Epithelial cell of proximal tubule (primary cell): ENCODE measurements at regions not wholly inside any gene's neighbourhood (a gene's known extent, or its start where the extent isn't known, plus 50 kb on each side); places are given as distances from the start of the nearest gene placed in this dataset.

Experiments
- DNase-seq: peaks from one replicate; pipeline ENCODE4 v3.0.0-alpha.2; 2011; ENCODE audit warnings: low read depth
- H3K4me3 ChIP-seq: 2 replicates; pipeline ENCODE4 v1.5.1; 2011; ENCODE audit warnings: low read depth, mild to moderate bottlenecking, low read length
- TF ChIP-seq, protein P1 (sequence below): conservative IDR thresholded peaks from 2 replicates; pipeline ENCODE4 v1.5.1; 2012; ENCODE audit warnings: low read depth, mild to moderate bottlenecking, low read length

DNA sequence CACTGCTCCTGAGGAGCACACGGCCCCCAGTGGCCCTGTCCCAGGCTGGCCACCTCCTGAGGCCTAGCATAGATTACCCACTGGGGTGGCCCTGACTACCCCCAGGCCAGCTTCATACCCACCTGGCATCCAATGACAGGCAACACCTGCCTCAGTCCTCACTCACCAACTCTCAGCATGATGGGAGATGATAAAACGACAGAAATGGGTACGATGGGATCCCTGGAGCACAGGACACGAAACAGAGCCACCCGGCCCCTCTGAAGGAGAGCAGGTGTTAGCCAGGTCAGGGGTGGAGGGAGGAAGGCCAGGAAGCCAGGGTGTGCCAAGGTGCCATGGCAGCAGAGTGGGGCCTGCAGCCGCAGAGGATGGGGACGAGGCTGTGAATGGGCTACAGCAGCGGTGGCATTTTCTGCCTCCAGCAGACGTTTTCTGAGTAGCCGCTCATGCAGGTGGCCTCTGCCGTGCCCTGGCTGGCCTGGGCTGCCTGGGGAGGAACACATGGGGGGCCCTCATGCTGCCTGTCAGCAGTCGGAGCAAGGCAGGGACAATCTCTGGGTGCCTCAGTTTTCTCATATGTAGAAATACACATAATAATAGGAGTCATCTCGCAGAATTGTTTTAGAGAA lies 50.2 kb upstream of the FGF3 start:
- H3K4me3 ChIP-seq: no peak overlapping the region
- no peak for DNase-seq
- TF ChIP-seq, protein P1, sequence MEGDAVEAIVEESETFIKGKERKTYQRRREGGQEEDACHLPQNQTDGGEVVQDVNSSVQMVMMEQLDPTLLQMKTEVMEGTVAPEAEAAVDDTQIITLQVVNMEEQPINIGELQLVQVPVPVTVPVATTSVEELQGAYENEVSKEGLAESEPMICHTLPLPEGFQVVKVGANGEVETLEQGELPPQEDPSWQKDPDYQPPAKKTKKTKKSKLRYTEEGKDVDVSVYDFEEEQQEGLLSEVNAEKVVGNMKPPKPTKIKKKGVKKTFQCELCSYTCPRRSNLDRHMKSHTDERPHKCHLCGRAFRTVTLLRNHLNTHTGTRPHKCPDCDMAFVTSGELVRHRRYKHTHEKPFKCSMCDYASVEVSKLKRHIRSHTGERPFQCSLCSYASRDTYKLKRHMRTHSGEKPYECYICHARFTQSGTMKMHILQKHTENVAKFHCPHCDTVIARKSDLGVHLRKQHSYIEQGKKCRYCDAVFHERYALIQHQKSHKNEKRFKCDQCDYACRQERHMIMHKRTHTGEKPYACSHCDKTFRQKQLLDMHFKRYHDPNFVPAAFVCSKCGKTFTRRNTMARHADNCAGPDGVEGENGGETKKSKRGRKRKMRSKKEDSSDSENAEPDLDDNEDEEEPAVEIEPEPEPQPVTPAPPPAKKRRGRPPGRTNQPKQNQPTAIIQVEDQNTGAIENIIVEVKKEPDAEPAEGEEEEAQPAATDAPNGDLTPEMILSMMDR: no peak

DNA sequence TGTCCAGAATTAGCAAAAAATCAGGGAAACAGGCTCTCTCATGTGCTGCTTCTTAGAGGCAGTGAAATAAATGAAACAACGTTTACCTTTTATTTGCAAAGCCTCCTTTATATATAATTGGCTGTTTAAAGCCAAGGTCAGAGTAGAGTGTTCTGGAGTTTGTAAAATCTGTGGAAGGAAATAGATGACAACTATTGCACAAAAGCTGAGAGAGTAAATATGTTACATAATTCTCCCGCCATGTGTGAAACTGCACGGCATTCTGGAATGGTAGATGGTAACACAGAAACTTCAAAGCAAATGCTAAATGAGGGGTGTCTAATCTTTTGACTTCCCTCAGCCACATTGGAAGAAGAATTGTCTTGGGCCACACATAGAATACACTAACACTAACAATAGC lies 51.5 kb upstream of the FGF3 start:
- no peak overlapping the region for H3K4me3 ChIP-seq
- no peak for DNase-seq
- TF ChIP-seq, protein P1: no peak

DNA sequence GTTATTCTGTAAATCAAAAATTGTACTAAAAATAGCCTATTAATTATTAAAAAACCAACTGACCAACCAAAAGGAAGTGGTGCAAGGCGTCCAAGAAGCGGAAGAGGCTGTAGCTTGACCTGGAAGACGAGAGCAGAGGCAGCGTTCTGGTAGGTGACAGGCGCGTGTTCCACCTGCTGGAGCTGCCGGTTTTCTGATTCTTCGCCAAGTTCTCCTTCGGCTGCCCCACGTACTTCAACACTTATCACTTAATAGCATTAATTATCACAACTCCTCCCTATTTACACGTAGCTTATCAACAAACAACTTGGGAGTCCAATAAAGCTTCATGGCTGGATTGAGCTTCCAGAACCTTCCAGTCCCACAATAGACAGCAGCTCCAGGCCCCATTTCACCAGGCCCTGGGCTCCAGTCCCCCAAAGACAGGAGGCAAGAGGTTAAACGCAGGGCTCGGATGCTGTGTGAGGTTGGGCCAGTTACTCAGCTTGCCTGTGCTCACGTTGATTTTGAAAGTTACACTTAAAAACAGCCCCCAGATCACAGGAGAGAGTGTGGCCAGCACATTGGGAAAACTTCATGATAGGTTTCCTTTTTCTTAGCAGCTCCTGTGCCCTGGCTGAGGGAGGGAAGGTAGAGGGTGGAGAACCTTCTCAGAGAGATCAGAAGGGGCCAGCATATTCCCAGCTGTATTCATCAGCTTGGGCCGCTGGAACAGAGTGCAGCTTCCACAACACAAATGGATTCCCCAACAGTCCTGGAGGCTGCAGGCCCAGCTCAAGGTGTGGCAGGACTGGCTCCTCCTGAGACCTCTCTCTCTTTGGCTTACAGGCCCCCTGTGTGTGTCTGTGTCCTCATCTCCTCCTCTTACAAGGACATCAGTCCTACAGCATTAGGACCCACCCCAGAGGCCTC lies 54.2 kb upstream of the FGF3 start:
- TF ChIP-seq, protein P1: no peak
- no peak for DNase-seq

DNA sequence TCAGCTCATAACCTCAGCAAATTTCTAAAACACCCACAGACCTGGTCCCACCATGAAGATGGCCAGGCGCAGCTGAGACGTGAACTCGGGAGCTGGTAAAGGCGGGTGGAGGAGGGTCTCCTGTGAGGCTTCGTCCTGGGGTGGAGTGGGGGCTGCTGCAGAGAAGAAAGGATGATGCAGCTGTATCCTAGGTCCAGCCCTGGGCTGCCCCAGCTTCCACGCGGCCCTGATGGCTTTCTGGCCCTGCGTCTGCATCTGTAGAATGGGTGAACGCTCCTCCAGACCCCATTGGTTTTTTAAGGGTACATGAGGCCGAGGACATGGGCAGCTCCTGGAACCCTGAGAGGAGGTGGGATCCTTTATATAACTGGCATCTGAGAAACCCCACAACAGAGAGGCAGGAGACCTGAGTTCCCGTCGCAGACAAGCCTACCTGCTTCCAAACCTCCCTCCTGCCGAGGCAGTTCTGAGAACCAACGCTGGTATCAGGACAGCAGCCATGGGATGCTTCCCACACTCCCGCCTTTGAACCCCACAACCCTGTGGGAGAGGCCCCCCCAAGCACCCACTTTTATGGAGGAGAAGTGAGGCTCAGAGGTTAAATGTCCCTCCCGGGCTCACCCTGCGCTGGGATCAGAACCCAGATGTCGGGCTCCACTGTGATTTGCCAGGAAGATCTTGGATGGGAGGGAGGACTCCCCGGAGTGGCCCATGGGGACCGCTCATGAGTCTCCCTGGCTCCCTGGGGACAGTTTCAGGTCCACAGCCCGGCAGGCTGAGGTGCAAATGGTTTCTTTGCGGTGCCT lies 55.2 kb upstream of the FGF3 start:
- TF ChIP-seq, protein P1: no peak
- H3K4me3 ChIP-seq: no peak overlapping the region
- DNase-seq: no peak

More for the DNA sequence above, 54.2 kb upstream of the FGF3 start:
- H3K4me3 ChIP-seq: no peak overlapping the region

DNA sequence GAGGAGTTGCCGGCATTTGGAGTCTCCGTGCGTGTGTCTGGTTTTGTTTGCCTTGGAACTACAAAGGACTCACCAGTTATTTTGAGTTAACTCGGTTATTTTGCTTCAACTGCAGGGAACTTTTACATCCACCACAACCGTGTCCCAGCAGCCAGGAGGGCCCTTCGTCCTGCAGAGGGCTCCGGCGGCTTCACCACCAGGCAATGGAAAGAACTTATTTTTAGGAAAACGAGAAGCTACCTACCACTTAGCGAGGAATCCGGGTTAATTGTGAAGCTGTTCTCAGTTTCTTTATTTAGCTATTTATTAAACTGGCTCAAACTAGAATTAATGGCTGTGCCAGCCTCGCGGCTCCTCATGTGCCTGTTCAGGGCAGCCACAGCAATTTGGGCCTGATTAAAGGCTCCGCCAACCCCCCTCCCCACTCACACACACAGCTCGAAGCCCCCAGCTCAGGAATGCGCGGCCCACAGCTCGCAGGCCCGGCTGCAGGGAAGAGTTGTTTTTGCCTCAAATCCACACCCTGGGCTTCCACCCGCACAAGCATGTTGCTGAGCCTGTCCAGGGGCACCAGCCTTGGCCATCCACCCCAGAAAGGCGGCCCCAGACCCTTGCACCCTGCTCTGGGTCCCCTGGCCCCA lies 55.9 kb upstream of the FGF3 start:
- DNase-seq: no peak
- TF ChIP-seq, protein P1: no peak

DNA sequence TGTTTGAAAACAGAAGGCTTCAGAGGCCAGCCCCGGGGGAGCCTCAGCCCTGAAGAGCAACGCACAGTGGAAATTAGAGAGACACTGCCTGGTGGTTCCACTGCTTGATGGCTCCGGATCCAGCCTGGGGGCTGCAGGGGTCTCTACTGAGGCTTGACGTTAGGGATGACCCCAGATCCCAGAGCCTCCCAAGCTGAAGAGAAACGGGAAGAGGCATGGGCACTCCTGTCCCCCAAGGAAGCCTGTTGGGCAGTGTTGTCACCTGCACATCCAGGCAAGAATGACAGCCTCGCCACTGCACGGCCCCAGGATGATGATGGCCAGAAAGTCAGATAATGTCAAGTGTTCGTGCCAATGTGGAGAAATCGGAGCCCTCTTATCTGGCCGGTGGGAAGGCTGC lies 56.8 kb upstream of the FGF3 start:
- TF ChIP-seq, protein P1: no peak
- DNase-seq: no peak
- no peak overlapping the region for H3K4me3 ChIP-seq

More for the DNA sequence above, 55.9 kb upstream of the FGF3 start:
- H3K4me3 ChIP-seq: no peak overlapping the region
